ENCODE measurements at regions not wholly inside any gene's neighbourhood (a gene's known extent, or its start where the extent isn't known, plus 50 kb on each side); places are given as distances from the start of the nearest gene placed in this dataset.

- DNase-seq (ENCODE audit: low read depth): no peak
Observed at GRCh38 chr20:58139849-58140786, 88.3 kb downstream of the ANKRD60 start.

- no peak for DNase-seq (ENCODE audit: low read depth)
Observed at GRCh38 chr20:58138395-58138794, 90.1 kb downstream of the ANKRD60 start.

DNA sequence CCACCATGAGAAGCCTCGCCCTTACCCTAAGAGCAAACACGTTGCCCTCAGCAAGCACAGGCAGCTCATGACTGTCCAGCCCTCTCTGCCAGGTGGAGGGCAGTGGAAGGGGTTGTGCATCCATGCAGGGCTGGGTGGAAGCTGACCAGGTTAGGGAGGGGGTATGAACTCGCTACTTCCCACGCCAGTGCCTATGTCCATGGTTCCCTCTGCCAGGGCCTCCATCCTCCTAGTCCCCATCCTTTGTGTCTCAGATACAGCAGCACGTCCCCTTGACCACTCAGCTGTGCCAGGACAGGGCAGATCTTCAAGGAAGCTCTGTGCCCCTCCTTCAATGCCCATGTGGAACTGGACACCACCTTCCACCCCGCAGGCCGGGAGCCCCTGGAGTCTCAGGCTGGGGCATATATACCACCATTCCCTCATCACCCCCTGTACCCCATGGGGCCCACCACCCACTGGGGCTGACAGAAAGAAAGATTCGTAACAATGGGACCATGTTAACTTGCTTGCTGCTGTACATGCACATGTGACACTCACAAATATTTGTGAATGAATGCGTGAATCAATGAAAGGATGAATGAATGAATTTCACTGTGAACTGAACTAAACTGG is 90.7 kb downstream of the ANKRD60 start:
- DNase-seq (ENCODE audit: low read depth): no peak

DNA sequence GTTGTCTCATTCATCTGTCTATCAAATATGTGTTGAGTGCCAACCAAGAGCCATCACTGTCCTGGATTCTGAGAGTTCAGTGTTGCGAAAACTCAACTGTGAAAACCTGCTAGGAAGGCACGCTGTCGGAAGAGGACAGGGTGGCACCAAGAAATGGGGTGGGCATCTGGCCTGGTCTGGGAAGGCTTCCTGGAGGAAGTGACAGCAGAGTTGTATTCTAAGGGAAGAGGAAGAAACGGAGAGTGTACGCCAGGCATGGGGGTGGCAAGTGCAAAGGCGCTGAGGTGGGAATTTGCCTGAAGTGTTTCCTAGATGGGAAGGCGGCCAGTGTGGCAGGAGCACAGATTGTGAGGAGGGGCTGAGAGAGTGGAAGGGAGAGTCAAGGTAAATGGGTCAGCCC is 91.2 kb downstream of the ANKRD60 start:
- no peak for DNase-seq (ENCODE audit: low read depth)

DNA sequence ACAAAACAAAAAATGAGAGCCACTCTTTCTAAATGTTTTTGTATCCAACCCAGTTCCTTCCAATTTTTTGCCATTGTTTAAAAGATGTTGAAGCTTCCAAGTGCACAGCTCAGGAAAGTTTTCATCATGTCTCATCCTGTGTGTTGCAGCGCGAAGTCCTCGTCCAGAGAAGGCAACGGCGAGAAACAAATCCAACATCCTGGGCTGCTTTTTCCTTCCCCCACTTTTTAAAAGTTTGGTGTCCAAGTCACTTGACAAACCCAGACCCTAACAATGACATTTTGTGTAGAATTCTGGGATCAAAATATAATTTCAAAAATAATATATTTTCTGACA is 92.3 kb downstream of the ANKRD60 start:
- DNase-seq (ENCODE audit: low read depth): no peak

DNA sequence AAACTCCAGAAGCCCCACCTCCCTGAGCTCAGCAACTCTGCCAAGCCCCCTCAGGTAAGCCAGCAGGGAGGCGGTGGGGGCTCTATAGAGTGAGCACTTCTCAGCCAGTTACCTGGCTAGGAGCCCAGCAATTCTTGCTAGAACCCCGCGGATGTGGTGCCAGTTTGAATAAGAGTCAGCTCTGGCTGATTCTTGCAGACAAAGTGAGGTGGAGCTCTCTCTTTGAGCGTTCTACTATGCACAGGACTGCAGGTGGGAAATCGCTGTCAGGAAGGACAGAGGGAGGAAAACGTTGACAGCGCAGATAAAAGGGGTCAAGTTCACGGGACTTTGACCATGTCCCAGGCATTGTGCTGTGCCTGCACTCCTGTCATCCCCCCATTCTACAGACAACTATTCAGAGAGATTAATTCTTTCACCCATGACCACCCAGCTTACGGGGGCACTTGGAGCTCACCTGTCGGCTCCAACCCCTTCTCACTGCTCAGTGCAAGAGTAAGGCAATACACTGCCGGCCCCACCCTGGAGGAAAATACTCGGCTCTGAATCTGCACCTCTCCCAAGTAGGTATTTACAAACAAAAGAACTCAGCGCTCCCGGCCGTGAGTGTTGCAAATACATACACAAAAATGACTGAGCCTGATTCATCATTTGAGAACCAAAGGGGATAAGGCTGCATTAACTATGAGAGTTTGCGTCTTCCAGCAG is 92.9 kb downstream of the ANKRD60 start:
- DNase-seq (ENCODE audit: low read depth): no peak

- DNase-seq (ENCODE audit: low read depth): no peak
Observed at GRCh38 chr20:58133020-58133808, 95.2 kb downstream of the ANKRD60 start.

DNA sequence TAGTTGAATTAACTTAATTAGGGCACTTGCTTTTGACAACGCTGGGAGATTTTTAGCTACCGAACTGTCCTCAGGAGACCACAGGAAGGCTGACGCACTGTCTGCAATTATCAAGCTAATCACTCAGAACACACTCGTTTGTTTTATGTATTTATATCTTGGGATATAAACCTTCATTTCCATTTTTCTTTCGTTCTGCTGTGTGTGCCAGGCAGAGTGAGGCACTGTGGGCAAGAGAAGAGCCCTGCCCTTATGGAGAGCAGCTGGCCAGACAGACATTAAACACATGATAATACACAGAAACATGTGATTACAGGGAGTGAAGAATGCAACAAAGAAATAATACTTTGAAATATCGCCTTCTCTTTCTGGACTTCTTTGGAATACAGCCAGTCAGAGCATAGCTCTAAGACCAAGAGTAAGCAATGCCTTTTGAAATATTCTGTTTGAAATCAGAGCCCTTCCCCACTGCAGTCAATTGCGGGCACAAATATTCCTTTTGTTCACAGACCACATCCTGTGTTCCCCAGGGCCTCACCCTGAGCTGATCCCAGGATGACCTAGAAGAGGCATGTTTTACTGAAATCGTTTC is 96.8 kb downstream of the ANKRD60 start:
- peak; percentile 68 for DNase-seq (ENCODE audit: low read depth)

DNA sequence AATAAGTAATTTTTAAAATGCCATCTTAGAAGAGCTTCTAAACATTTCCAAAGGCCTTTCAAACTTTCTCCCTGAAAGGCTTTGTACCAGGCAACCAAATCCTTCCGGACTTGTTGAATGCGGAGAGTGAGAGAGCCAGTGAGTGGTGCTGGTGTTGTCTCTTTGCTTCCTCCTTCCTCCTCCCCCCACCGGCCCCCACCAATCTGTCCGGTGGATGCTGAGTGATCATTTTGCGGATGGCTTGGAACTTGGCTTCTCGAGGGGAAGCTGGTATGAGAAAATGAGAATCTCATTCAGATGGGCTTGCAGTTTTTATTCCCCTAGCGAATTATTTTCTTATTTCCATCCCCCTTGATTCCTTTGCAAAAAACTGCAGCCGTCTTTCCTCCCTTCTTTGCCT is 97.3 kb downstream of the ANKRD60 start:
- DNase-seq (ENCODE audit: low read depth): peak; percentile 55

DNA sequence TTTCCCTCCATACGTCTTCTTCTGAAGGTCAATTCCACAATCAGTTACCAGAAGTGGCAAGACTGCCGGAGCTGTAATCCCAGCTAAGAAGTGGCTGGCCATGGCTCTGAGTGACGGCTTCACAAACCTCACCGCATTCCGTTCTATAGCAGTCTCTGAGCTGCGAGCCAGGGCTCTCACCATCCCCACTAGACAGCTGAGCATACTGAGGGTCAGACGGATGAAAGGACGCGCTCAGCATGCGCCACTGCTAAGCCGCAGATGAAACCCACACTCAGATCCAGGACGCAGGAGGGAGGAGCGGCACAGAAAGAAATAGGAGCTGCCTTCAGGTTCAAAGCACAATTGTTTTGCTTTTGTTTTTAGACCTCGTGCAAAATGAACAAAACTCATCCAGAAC is 97.9 kb downstream of the ANKRD60 start:
- no peak for DNase-seq (ENCODE audit: low read depth)

DNA sequence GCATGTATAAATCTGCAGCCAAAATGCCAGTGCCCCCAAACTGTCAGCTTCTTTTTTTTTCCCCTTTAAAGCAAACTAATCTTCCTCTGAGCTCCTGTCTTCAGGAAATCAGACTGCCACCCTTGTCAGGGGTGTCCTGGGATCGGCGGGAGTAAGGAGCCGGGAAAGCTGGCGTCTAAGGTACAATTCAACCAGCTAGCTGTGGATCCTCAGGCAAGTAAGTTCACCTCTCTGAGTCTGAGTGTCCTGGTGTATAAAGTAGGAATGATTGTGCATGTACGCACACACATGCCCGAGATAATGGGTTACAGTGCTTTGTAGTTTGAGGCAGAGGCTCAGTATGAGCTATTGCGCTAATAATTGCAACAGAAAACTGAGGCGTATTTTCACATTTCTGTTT is 98.3 kb downstream of the ANKRD60 start:
- no peak for DNase-seq (ENCODE audit: low read depth)

DNA sequence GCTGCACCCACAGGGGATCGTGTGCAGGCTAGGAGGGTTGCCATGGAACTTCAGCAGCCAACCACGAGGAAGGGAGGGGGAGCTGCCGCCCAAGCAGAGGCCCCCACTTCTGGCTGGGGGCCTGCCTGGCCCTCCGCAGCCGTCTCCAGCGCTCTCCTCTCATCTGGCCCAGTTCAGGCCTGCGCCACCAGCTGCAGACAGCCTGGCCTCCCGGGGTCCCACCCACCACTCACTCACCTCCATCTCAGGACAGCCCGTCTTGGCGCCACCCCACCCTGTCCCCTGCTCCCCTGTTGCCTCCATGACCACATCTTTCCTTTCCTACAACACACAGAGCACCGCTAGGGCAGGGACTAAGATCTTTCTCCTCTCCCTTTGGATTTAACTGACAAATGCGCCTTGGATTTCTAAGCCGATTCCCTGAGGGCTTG is 98.7 kb downstream of the ANKRD60 start:
- no peak for DNase-seq (ENCODE audit: low read depth)

- DNase-seq (ENCODE audit: low read depth): no peak
Observed at GRCh38 chr20:58128635-58129625, 99.5 kb downstream of the ANKRD60 start.

DNA sequence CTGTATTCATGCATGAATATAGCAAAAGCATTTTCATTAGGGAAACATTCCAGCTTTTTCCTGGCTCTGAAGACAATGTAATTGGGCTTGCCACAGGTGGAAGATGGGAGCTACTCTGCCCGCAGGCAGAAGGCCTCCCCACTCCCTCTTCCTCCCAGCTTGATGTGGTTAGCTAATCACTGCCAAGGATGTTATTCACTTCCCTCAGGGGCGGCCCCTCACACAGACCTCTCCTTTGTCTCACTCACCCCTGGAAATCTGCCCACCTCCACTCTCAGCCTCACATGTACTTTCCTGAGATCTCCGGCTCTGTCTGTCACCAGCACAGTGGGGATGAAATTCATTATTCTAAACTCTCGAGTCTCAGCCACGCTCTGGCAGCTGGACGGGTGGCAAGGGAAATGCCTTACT is 100.7 kb downstream of the ANKRD60 start:
- peak; percentile 81 for DNase-seq (ENCODE audit: low read depth)

- no peak for DNase-seq (ENCODE audit: low read depth)
Observed at GRCh38 chr20:58125726-58126125, 102.7 kb downstream of the ANKRD60 start.

DNA sequence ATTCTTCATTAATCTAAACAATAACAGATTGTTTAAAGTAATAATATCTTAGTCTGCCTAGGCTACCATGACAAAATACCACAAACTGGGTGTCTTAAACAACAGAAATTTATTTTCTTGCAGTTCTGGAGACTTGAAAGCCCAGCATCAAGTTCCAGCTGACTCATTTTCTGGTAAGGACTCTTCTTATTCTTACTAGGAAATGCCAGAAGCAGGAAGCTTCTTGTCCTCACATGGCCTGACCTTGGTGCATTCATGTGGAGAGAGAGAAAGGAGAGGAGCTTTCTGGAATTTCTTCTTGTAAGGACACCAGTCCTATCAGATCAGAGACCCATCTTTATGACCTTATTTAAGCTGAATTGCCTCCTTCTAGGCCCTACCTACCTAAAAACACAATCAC is 110.5 kb downstream of the ANKRD60 start:
- DNase-seq (ENCODE audit: low read depth): no peak

- no peak for DNase-seq (ENCODE audit: low read depth)
Observed at GRCh38 chr20:58116505-58116904, 111.9 kb downstream of the ANKRD60 start.

GRCh38 chr20:58113716-58114115 is 114.7 kb downstream of the ANKRD60 start:
- DNase-seq (ENCODE audit: low read depth): no peak

- DNase-seq (ENCODE audit: low read depth): no peak
Observed at GRCh38 chr20:58112017-58112781, 116.3 kb downstream of the ANKRD60 start.

All from non-pigmented ciliary epithelial cell (primary cell).